Endodermal cell (in vitro differentiated cells): ENCODE measurements at regions not wholly inside any gene's neighbourhood (a gene's known extent, or its start where the extent isn't known, plus 50 kb on each side); places are given as distances from the start of the nearest gene placed in this dataset.

ENCODE experiments used
- DNase-seq: peaks from one replicate; pipeline ENCODE4 v3.0.0-alpha.2; 2017
- H3K27ac ChIP-seq: 2 replicates; pipeline ENCODE4 v1.5.1; 2013; ENCODE audit warnings: mild to moderate bottlenecking, low read depth, low read length, moderate library complexity
- H3K27me3 ChIP-seq: 2 replicates; pipeline ENCODE4 v1.6.1; 2013; ENCODE audit warnings: mild to moderate bottlenecking, low read length, moderate library complexity; ENCODE audit not compliant: insufficient read depth, control insufficient read depth, poor library complexity, severe bottlenecking
- H3K36me3 ChIP-seq: 2 replicates; pipeline ENCODE4 v1.7.0; 2013; ENCODE audit warnings: mild to moderate bottlenecking, low read length, moderate library complexity; ENCODE audit not compliant: control insufficient read depth, insufficient read depth
- H3K4me1 ChIP-seq: one replicate; pipeline ENCODE4 v1.7.0; 2013; ENCODE audit warnings: low read length; ENCODE audit not compliant: control insufficient read depth, insufficient read depth
- H3K4me3 ChIP-seq: 2 replicates; pipeline ENCODE4 v1.5.1; 2013; ENCODE audit warnings: mild to moderate bottlenecking, low read length, moderate library complexity
- H3K9ac ChIP-seq: 2 replicates; pipeline ENCODE4 v1.6.1; 2013; ENCODE audit warnings: mild to moderate bottlenecking, low read length, moderate library complexity; ENCODE audit not compliant: poor library complexity, severe bottlenecking; ENCODE audit errors: extremely low read depth
- H3K9me3 ChIP-seq: 2 replicates; pipeline ENCODE4 v1.6.1; 2013; ENCODE audit warnings: mild to moderate bottlenecking, low read length, moderate library complexity; ENCODE audit not compliant: control insufficient read depth
- H3K27ac Mint-ChIP-seq: 2 replicates; pipeline ENCODE4 v1.8.0; 2020; ENCODE audit warnings: mixed read lengths
- H3K27me3 Mint-ChIP-seq: 2 replicates; pipeline ENCODE4 v1.8.0; 2021; ENCODE audit warnings: mild to moderate bottlenecking, mixed read lengths; ENCODE audit not compliant: insufficient read depth
- H3K36me3 Mint-ChIP-seq: 2 replicates; pipeline ENCODE4 v1.8.0; 2020; ENCODE audit warnings: low read depth, mixed read lengths
- H3K4me1 Mint-ChIP-seq: 2 replicates; pipeline ENCODE4 v1.8.0; 2020; ENCODE audit warnings: mixed read lengths
- H3K4me3 Mint-ChIP-seq: 2 replicates; pipeline ENCODE4 v1.8.0; 2020; ENCODE audit warnings: mild to moderate bottlenecking, moderate library complexity, mixed read lengths
- H3K9me3 Mint-ChIP-seq: 2 replicates; pipeline ENCODE4 v1.8.0; 2020; ENCODE audit warnings: mild to moderate bottlenecking, mixed read lengths
- WGBS, 2 experiments: methylation state at CpG; one replicate each; pipeline versions ENCODE4 v1.1.5 to v1.1.7; 2013; ENCODE audit warnings: missing lambda C conversion rate in 2 of 2, mixed read lengths in 1 of 2; ENCODE audit not compliant: insufficient coverage in 1 of 2, insufficient read length in 1 of 2; 5-methylcytosine and 5-hydroxymethylcytosine counted together
- TF ChIP-seq, protein P1 (sequence below): fragments of 200-600 bp; sonication (generic); conservative IDR thresholded peaks from 2 replicates; pipeline ENCODE4 v1.5.0; 2021; ENCODE audit warnings: antibody characterized with exemption, mild to moderate bottlenecking

DNA sequence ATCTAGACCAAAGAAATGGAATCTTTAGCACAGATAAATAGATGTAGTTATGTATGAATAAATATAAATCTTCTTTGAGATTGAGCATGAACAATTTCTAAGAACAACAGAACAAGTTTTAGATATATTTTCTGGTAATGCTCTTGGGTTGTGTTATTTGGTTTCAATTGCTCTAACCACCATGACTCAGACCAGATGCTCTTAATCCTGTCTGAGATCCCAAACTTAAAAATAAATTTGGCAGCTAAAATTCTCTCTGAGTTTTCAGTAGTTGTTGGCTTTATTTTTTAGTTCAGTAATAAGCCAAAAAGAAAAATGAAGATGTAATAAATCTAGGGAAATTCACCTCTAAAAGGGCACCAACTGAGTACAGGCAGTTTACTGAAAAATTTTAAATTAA lies 1693.4 kb downstream of the NCAM2 start:
- Histone ChIP-seq H3K4me1 (no peaks in the 10 kb centered on the region), H3K27ac (no peak overlapping the region), H3K9ac (no peak overlapping the region), H3K36me3 (no peaks in the 10 kb centered on the region), H3K27me3 (no peaks in the 10 kb centered on the region), H3K9me3 (peaks cover 9% of the 10 kb centered on the region), H3K4me3 (no peak overlapping the region)
- TF ChIP-seq, protein P1, sequence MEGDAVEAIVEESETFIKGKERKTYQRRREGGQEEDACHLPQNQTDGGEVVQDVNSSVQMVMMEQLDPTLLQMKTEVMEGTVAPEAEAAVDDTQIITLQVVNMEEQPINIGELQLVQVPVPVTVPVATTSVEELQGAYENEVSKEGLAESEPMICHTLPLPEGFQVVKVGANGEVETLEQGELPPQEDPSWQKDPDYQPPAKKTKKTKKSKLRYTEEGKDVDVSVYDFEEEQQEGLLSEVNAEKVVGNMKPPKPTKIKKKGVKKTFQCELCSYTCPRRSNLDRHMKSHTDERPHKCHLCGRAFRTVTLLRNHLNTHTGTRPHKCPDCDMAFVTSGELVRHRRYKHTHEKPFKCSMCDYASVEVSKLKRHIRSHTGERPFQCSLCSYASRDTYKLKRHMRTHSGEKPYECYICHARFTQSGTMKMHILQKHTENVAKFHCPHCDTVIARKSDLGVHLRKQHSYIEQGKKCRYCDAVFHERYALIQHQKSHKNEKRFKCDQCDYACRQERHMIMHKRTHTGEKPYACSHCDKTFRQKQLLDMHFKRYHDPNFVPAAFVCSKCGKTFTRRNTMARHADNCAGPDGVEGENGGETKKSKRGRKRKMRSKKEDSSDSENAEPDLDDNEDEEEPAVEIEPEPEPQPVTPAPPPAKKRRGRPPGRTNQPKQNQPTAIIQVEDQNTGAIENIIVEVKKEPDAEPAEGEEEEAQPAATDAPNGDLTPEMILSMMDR = no peak
- no peaks in the 10 kb centered on the region for H3K27me3 Mint-ChIP-seq
- no peak for DNase-seq
- no peak overlapping the region for H3K27ac Mint-ChIP-seq
- H3K4me3 Mint-ChIP-seq = no peak overlapping the region
- no peaks in the 10 kb centered on the region for H3K36me3 Mint-ChIP-seq
- H3K4me1 Mint-ChIP-seq = no peaks in the 10 kb centered on the region
- H3K9me3 Mint-ChIP-seq = peaks cover 62% of the 10 kb centered on the region

DNA sequence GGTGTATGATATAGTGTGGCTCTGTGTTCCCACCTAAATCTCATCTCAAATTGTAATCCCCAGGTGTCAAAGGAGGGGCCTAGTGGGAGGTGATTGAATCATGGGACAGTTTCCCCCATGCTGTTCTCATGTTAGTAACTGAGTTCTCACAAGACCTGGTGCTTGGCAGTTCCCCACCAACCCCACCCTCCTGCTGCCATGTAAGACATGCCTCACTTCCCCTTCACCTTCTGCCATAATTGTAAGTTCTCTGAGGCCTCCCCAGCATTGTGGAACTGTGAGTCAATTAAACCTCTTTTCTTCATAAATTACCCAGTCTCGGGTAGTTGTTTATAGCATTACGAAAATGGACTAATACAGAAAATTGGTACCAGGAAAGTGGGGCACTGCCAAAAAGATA lies 1705.3 kb downstream of the NCAM2 start:
- H3K36me3 Mint-ChIP-seq = no peaks in the 10 kb centered on the region
- peaks cover 5% of the 10 kb centered on the region for H3K9me3 Mint-ChIP-seq
- no peak overlapping the region for H3K27ac Mint-ChIP-seq
- no peaks in the 10 kb centered on the region for H3K9me3 ChIP-seq
- no peak overlapping the region for H3K4me3 ChIP-seq
- no peaks in the 10 kb centered on the region for H3K27me3 ChIP-seq
- no peak for DNase-seq
- no peak overlapping the region for H3K27ac ChIP-seq
- TF ChIP-seq, protein P1 = no peak
- no peaks in the 10 kb centered on the region for H3K4me1 Mint-ChIP-seq
- H3K27me3 Mint-ChIP-seq = no peaks in the 10 kb centered on the region
- H3K4me1 ChIP-seq = no peaks in the 10 kb centered on the region
- H3K9ac ChIP-seq = no peak overlapping the region
- H3K4me3 Mint-ChIP-seq = no peak overlapping the region
- WGBS, 2 experiments = 96 to 100% methylated on average over 2 of the region's 2 CpGs
- H3K36me3 ChIP-seq = no peaks in the 10 kb centered on the region

- Mint-ChIP-seq H3K27me3 (no peaks in the 10 kb centered on the region), H3K27ac (no peak overlapping the region), H3K36me3 (no peaks in the 10 kb centered on the region), H3K4me1 (no peaks in the 10 kb centered on the region), H3K9me3 (peaks cover 33% of the 10 kb centered on the region), H3K4me3 (no peak overlapping the region)
- Histone ChIP-seq H3K9ac (no peak overlapping the region), H3K36me3 (no peaks in the 10 kb centered on the region), H3K27ac (no peak overlapping the region), H3K27me3 (no peaks in the 10 kb centered on the region), H3K4me1 (no peaks in the 10 kb centered on the region), H3K4me3 (no peak overlapping the region), H3K9me3 (peaks cover 6% of the 10 kb centered on the region)
- 88% methylated on average over 1 to 3 of the region's 3 CpGs for WGBS, 2 experiments
- no peak for DNase-seq
- TF ChIP-seq, protein P1 = no peak
Observed at GRCh38 chr21:22710721-22711120, 1712.5 kb downstream of the NCAM2 start.
